Middle frontal gyrus (tissue), 1 donor: ENCODE measurements at regions not wholly inside any gene's neighbourhood (a gene's known extent, or its start where the extent isn't known, plus 50 kb on each side); places are given as distances from the start of the nearest gene placed in this dataset.
"Not testable (repeated sequence)": the region's sequence is repeated elsewhere in the genome, so short reads cannot be mapped to it uniquely, and the experiment has no call there.

Source experiments
- DNase-seq: peaks from one replicate; pipeline ENCODE4 v3.0.0-alpha.2; 2015; ENCODE audit warnings: low spot score; ENCODE audit errors: extremely low spot score

DNA sequence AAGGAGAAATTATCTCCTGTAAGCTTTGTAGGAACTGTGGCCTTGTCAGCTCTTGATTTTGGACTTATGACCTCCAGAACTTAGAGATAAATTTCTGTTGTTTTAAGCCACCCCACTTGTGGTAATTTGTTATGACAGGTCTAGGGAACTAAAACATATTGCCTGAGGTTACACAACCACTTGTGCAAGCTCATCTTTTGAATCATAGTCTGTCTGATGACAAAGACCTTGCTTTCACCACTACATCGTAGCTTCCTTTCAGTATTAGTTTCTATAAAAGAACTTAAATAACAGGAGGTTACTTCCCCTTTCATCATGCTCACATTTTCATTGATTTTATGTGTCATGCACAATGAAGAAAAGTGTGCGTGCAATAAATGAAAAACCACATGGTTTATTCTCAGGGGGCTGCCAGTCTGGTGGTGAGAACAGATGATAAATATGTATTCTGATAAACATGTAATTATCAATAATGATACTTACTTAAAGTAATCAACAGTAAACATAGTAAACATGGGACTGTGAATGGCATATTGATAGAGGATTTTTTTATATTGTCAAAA, 690.0 kb upstream of the HS3ST1 start:
- no peak for DNase-seq

DNA sequence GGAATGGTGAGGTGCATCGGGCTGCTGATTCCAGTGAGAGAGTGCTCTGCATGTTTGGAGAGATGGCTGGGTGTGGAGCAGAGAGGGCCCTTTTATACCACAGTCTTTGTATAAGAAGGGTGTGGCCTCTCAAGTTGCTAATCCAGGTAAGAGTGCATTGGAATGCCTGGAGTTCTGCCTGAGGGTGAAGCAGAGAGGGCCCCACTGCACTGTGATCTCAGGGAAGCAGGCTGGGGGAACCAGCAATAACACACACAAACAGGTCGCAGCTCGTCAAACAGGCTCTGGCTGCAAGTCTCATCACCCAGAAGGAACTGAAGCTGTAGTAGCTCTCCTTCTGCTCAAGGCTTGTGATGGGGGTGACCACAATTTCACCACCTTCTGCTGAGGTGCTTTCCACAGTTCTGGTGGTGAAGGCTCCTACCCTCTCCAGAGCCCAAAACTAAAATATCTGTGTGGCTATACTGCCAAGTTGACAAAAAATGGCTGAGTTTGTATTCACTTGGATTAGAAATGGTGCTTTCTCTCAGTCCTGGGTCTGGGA, 687.4 kb upstream of the HS3ST1 start:
- no peak for DNase-seq

DNA sequence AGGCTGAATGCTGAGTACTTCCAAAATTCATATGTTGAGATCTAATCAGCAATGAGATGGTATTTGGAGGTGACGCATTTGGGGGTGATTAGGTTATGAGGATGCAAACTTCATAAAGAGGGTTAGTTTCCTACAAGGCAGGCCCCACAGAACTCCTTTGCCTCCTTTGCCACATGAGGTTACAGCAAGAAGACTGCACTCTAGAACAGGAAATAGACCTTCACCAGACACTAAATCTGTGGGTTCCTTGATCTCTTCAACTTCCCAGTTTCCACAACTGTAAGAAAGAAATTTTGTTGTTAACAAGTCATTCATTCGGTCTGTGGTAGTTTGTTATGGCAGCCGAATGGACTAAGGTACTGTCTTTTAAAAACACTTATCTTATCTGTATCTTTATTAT, 681.9 kb upstream of the HS3ST1 start:
- DNase-seq, result no peak

DNA sequence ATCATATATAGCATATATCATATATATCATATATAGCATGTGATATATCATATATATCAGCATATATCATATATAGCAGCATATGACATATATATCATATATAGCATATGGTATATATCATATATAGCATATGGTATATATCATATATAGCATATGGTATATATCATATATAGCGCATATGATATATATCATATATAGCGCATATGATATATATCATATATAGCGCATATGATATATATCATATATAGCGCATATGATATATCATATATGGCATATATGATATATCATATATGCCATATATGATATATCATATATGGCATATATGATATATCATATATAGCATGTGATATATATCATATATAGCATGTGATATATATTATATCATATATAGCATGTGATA, 680.4 kb upstream of the HS3ST1 start:
- DNase-seq, result not testable (repeated sequence)

DNA sequence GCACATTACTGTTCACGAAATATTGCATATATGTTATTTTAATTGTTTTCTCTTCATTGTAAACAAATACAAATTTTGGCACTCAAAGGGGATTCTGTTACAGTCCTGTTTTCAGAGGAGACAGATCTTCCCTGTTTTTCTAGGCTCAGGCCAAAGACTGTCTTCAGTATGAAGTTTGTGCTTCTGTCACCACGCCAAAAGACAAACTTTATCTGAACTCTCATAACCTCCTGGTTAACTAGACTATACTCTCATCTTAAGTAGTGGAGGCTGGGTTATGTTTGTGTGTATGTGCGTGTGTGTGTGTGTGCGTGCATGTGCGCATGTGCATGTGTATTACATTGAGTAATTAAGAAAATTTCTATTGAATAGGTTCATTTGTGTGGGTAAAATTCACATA, 676.8 kb upstream of the HS3ST1 start:
- DNase-seq, result no peak

DNA sequence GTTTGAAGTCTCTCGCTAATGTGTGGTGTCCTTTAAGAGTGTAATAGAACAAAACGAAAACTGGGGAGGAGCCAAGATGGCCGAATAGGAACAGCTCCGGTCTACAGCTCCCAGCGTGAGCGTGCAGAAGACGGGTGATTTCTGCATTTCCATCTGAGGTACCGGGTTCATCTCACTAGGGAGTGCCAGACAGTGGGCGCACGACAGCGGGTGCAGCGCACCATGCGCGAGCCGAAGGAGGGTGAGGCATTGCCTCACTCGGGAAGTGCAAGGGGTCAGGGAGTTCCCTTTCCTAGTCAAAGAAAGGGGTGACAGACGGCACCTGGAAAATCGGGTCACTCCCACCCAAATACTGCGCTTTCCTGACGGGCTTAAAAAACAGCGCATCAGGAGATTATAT, 661.2 kb upstream of the HS3ST1 start:
- not testable (repeated sequence) for DNase-seq

DNA sequence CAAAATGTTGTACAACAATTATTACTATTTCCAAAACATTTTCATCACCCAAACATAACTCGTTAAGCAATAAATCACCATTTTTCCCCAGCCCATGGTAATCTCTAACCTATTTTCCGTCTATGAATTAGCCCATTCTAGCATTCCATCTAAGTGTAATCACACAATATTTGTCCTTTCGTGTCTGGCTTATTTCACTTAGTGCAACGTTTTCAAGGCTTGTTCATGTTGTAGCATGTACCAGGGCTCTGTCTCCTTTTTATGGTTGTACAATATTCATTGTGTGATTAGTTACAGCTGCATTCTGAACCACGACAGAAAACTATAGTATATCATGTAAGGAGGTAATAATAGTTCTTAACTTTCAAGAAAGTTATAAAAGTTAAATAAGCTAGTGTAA, 656.0 kb upstream of the HS3ST1 start:
- DNase-seq, result no peak

DNA sequence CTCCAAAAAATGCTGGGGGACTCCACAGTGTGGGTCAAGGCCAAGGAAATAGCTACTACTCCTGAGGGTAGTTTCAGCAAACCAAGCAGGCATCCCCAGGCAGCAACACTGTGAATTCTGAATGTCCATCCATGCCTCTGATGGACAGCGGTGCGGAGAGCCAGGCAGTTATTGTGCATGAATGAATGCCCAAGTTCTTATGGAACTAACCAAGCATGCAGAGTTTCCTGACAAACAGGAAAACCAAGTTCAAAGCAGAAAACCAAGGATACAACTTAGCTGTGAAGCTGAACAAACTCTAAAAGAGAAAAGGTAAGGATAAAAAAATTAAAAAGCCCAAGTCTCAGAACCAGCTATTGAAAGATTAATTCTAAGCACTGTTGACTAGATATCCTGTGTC, 642.6 kb upstream of the HS3ST1 start:
- DNase-seq, result no peak

DNA sequence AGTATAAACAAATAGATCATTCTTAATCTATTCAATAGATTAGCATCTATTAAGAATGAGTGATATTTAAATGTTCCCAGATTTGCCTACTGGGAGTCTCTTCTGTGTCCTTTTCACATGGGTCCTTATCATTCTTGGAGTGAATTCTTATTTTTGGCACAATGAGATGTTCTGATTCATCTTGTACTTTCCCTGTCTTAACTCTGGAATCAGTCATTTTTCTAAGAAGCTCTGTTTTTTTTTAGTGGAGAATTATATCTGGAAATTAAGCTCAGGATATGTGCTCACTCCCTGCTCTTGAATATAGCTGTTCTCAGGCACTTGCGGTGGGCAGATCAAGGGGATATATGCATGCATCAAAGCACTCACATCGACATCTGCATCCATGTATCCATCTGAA, 625.3 kb upstream of the HS3ST1 start:
- no peak for DNase-seq

DNA sequence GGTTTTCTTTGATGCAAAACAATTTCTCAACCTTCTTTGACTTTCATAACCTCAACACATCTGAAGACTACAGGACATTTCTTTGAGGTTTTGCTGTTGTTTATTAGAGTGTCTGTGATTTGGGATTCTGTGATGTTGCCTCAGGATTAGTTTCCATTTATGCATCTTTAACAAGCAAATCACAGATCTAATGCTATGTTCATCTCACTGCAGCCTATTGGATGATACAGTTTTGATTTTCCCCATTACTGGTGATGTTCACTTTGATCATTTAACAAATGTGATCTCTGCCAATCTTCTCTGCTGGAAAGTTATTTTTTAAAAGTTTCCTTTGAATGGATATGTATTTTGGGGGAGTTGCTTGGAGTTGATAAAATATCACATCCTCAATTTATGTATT, 624.9 kb upstream of the HS3ST1 start:
- DNase-seq, result no peak

DNA sequence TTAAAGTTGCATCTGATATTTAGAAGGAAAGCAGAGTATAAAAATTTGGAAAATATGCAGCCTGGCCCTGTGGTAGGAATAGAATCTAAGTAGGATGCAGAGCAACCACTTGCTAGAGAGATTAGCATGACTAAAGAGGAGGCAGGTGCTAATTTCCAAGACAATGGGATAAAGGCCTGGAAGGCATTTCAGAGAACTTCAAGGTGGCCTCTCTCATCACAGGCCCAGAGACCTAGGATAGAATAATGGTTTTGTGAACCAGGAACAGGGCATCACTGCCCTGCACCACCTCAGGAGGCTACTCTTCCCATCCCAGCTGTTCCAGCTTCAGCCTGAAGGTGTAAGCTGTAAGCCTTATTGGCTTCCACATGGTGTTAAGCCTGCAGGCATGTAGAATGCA, 621.7 kb upstream of the HS3ST1 start:
- no peak for DNase-seq

DNA sequence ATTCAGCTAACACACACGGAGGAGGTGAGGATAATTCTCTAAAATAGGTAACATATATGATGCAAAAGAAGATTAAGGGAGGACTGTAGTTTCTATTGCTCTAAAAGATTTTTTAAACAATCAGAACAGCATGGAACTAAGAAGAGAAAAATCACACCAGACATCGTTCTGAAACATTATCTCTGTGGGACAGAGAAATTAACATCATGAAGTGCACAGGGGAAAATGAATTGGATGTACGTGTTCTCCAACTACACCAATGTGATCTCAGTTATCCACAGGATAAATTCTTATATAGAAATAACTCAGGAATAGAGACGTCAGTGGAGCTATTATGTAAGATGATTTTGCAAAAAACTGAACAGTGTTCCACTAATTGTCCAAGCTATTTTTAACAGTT, 614.1 kb upstream of the HS3ST1 start:
- no peak for DNase-seq

DNA sequence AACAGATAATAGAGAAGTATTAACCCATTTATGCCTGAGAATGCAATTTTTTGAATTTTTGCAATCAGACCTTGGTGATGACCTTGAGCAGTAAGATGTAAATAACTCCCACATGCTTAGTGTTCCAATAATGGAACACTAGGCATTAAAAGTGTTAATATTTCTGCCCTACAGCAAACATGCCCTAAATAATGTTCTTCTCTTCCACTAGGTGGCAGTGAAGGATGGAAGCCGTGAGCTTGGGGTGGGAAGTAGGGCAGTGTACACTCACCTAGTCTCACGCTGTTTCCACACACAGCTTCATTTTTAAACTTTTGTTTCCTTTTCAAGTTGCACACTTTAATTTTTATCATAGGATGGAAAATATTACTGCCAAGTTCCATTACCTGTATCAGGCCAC, 613.1 kb upstream of the HS3ST1 start:
- DNase-seq, result no peak

DNA sequence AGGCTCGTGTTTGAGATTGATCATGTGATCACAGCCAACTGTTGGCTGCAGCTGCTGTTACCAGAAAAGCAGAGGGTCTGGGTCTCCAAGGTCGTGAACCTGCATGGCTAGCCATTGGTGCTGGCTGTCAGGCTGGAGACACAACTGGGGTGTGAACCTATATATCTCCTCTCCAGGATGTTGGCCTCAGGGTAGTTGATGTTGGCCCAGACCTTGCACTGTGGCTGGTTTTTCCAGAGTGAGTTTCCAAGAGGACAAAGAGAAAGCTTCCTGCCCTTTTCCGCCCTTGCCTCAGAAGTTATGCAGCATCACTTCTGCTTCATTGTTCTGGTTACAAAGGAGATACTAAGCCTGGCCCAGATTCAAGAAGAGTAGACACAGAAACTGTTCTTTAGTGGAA, 607.8 kb upstream of the HS3ST1 start:
- no peak for DNase-seq

DNA sequence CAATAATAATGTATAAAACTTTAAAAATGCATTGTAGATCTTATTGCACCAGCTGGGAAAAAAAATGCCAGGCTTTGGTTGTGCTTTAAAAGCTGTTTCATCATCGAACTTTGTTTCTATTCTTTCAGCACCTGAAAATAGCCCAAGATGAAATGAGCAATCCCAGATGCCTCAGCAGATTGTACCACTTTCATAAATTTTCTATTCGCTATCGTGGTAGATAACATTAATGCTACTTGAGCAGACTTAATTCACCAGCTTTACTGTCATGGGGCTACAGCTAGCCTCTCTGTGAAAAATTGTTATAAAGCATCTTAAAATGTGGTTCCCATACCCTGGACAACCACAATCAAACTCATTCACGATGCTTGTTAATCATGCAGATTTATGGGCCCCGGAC, 599.6 kb upstream of the HS3ST1 start:
- peak; percentile 9 for DNase-seq

DNA sequence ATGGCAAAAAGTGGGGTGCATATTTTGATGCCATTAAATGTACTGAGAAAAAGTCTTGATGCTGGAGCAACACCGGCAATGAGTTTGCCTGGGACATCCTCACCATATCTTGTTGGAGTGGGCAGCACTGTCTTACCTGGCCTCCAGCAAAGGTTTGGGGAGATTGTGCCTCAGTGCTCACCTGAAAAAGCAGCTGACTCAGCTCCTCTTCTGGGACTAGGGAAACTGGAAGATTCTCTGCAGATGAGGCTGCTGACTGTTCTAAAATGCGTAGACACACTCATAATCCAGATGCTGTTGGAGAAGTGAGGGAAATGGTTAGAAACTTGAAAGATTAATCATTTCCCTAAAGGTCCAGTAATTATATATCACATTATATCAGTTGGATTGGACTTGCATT, 593.7 kb upstream of the HS3ST1 start:
- DNase-seq, result no peak

DNA sequence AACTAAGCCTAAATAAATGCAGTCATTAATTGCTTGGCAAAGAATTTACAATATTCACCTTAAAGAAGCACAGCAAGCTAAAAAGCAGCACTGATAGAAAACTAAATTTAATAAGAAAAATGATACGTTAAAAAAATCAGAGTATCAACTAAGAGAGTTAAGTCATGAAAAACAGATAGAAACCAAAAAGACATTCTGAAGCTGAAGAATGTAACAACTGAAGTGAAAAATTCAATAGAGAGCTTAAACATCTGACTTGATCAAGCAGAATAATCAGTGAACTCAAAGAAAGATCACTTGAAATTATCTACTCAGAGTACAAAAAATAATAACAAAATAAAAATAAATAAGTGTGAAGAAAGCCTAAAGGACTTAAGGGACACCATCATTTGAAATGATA, 588.0 kb upstream of the HS3ST1 start:
- no peak for DNase-seq

DNA sequence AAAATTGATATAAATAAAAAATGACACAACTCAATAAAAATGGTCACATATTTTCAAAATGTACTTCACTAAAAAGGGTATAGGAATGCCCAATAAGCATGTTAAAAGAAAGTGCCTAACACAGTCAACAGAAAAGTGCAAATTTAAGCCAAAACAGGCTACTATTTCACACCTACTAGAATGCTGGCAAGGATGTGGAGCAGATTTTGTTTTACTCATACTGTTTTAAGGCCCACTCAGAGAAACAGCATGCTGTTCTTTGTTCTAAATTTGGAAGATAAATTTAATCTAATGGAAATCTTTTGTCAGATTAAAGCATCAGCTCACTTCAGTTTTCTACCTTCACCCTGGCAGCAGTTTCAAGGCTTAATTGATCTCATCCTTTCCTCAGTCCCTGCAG, 576.8 kb upstream of the HS3ST1 start:
- DNase-seq, result peak; percentile 20

DNA sequence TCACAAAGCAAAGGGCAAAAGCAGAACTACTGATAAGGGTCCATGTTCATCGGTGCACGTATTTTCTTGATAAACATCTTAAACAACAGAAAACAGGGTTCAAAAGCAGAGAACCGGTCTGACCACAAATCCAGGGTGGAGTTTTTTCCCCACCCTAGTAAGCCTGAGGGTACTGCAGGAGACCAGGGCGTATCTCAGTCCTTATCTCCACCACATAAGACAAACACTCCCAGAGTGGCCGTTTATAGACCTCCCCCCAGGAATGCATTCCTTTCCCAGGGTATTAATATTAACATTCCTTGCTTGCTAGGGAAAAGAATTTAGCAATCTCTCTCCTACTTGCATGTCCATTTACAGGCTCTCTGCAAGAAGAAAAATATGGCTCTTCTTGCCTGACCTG, 567.9 kb upstream of the HS3ST1 start:
- not testable (repeated sequence) for DNase-seq

DNA sequence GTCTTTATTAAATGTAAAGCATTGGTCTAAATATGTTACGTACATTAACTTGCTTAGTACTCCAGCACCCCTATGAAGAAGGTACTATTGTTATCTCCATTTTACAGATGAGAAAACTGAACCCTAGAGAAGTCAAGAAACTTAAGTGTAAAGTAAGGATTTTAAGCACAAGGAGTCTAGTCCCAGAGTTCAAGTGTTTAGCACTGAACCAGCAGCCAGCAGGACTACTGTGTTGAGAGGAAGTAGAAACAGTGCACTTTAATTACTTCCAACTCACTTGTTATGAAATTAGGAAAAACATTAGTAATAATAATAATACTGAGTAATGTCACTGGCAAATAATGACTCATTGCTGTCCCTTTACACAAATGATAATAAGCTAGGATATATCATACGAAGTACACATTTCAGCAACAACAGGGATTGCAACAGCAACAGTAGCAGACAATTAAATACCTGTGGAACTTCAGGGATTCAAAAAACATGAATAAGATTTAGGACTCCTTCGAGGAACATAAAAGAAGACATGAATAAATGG, 548.1 kb upstream of the HS3ST1 start:
- DNase-seq, result no peak

DNA sequence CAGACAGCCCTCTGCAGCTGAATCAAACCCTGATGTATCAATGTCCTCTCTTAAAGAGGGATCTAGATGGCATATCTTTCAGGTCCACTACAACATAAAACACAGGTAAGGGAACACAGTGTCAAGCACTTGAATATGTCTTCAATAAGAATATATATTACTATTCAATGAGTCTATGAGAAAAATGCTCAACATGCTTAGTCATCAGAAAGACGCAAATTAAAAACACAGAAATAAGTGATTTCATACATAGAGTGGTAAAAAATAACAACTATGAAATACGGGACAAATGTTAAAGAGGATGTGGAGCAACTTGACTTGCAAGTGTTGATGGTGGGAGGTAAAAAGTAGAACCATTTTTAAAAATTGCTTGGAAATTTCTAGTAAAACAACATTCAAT, 544.6 kb upstream of the HS3ST1 start:
- no peak for DNase-seq

DNA sequence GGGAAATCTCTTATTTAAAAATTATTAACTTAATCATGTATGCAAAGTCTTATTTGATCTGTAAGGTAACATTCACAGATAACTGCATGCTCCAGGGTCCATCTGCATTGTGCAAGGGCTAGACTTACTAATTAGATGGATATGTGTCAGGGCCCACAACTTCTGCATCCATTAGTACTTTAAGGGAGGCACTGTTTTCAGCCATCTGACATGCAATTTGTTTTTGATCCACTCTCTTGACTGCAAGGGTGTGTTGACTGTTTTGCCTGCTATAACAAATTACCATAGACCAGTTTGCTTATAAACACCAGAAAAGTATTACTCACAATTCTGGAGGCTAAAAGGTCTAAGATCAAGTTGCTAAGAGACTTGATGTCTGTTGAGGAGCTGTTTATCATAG, 542.1 kb upstream of the HS3ST1 start:
- no peak for DNase-seq

DNA sequence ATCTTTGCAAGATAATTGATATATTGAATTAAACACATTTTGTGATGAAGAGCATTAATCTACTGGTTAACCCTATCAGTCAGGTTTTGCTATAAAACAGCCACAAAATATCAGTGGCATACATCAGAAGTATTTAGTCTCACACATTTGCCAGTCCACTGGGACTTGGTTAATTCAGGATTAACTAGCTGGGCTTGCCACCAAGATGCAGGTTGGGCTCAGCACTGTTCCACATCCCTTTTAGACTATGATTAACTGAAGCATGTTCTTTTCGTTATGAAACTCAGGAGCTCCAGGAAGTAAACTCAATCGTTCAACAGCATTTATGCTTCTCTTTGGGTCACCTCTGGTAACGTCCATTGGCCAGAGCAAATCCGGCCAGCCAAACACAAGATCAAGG, 538.1 kb upstream of the HS3ST1 start:
- DNase-seq, result no peak

DNA sequence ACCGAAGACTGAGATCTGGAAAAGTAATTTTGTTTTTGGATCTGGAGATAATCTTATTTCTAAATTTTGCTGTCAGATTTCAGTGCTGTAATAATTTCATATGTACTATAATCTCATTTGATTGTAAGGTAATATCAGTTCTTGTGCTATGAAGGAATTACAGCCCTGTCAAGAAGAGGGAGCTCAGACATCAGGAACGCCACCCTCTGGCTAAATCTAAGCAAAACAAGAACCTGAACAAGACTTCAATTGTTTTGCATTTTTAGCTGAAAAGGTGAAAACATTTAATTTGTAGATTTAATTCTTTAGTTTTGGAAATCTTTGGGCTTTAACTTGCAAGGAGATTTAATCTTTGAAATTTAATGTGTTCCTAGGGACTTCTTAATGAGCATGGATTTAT, 525.4 kb upstream of the HS3ST1 start:
- no peak for DNase-seq
